H1 (cell line): ENCODE measurements at regions not wholly inside any gene's neighbourhood (a gene's known extent, or its start where the extent isn't known, plus 50 kb on each side); places are given as distances from the start of the nearest gene placed in this dataset.

ENCODE experiments used
- CTCF ChIA-PET: fragments of 300-600 bp; sonication (Branson Sonifier 250); formaldehyde crosslinking; loops from one replicate; lab custom pipeline; 2021; ENCODE audit not compliant: partially characterized antibody; lab: Charles Lee
- POLR2A ChIA-PET: fragments of 300-600 bp; sonication (Branson Sonifier 250); formaldehyde crosslinking; loops from one replicate; lab custom pipeline; 2021; ENCODE audit warnings: inconsistent platforms; ENCODE audit not compliant: partially characterized antibody; lab: Charles Lee
- DNase-seq, 2 experiments: peaks; one replicate each; pipeline versions ENCODE4 v3.0.0 to v3.0.0-alpha.2; 2010 to 2022; ENCODE audit warnings: low spot score in 2 of 2, low read depth in 1 of 2, mixed read lengths in 1 of 2
- FAIRE-seq: peaks from 2 replicates; lab custom pipeline; 2011; peaks lifted over from hg19 to GRCh38; lab: Jason Lieb, UNC
- H2AFZ ChIP-seq: 2 replicates; pipeline ENCODE4 v1.8.1; 2012; ENCODE audit warnings: low read length, inconsistent platforms
- H2AK5ac ChIP-seq: 2 replicates; pipeline ENCODE4 v1.6.1; 2013; ENCODE audit warnings: low read depth, low read length
- H2BK120ac ChIP-seq: replicated peaks from 2 replicates; pipeline ENCODE3; 2013; ENCODE audit warnings: low read depth, low read length, inconsistent platforms
- H2BK12ac ChIP-seq: 2 replicates; pipeline ENCODE4 v1.6.1; 2013; ENCODE audit warnings: low read depth, low read length
- H2BK15ac ChIP-seq: 2 replicates; pipeline ENCODE4 v1.6.1; 2013; ENCODE audit warnings: low read length
- H2BK20ac ChIP-seq: 2 replicates; pipeline ENCODE4 v1.6.1; 2013; ENCODE audit warnings: low read length
- H2BK5ac ChIP-seq: 2 replicates; pipeline ENCODE4 v1.6.1; 2013; ENCODE audit warnings: low read depth, low read length
- H3K14ac ChIP-seq: 2 replicates; pipeline ENCODE4 v1.6.1; 2013; ENCODE audit warnings: inconsistent platforms; ENCODE audit not compliant: insufficient read length
- H3K18ac ChIP-seq: 2 replicates; pipeline ENCODE4 v1.6.1; 2013; ENCODE audit warnings: low read length; ENCODE audit errors: extremely low read depth
- H3K23ac ChIP-seq: 2 replicates; pipeline ENCODE4 v1.6.1; 2013; ENCODE audit warnings: inconsistent platforms; ENCODE audit not compliant: insufficient read length
- H3K23me2 ChIP-seq: 2 replicates; pipeline ENCODE4 v1.6.1; 2013; ENCODE audit warnings: low read depth, low read length
- H3K27ac ChIP-seq: 2 replicates; pipeline ENCODE4 v1.6.1; 2011; ENCODE audit warnings: low read depth, low read length, inconsistent platforms
- H3K27me3 ChIP-seq, 4 experiments: replicated peaks in 1 of 4; 1 replicate in 1 of 4; 2 replicates in 3 of 4; pipeline versions ENCODE4 v1.6.1 to v1.8.1; 2011 to 2013; ENCODE audit warnings: low read length in 3 of 4, mild to moderate bottlenecking in 3 of 4, inconsistent platforms in 2 of 4, mixed read lengths in 2 of 4, moderate library complexity in 1 of 4; ENCODE audit not compliant: control insufficient read depth in 3 of 4, insufficient read depth in 3 of 4; ENCODE audit errors: extremely low read depth in 1 of 4
- H3K36me3 ChIP-seq, 4 experiments: 2 replicates each; pipeline versions ENCODE4 v1.6.1 to v1.8.1; 2011 to 2013; ENCODE audit warnings: mild to moderate bottlenecking in 4 of 4, low read length in 3 of 4, moderate library complexity in 2 of 4, control low read depth in 1 of 4, inconsistent platforms in 1 of 4; ENCODE audit not compliant: insufficient read depth in 4 of 4, control insufficient read depth in 2 of 4
- H3K4ac ChIP-seq: replicated peaks from 2 replicates; pipeline ENCODE3; 2013; ENCODE audit warnings: low read length, low read depth, mixed read lengths, inconsistent platforms; ENCODE audit not compliant: insufficient read length
- H3K4me1 ChIP-seq, 4 experiments: replicated peaks in 1 of 4; 1 replicate in 1 of 4; 2 replicates in 3 of 4; pipeline versions ENCODE4 v1.6.1 to v1.8.1; 2011 to 2013; ENCODE audit warnings: low read length in 3 of 4, inconsistent platforms in 2 of 4, mixed read lengths in 1 of 4; ENCODE audit not compliant: insufficient read depth in 4 of 4, control insufficient read depth in 3 of 4
- H3K4me2 ChIP-seq, 2 experiments: 2 replicates each; pipeline versions ENCODE4 v1.6.1 to v1.8.1; 2011 to 2013; ENCODE audit warnings: low read depth in 2 of 2, low read length in 2 of 2, control low read depth in 1 of 2, inconsistent platforms in 1 of 2, mild to moderate bottlenecking in 1 of 2; ENCODE audit not compliant: insufficient read depth in 1 of 2
- H3K4me3 ChIP-seq, 4 experiments: fragments of 200-600, 300-600 bp in 1 of 4; sonication (generic), shearing (Covaris generic), sonication (Bioruptor Twin) in 1 of 4; 2 replicates each; pipeline versions ENCODE4 v1.5.1 to v1.8.1; 2011 to 2016; ENCODE audit warnings: low read length in 4 of 4, low read depth in 3 of 4, control low read depth in 2 of 4, inconsistent platforms in 2 of 4, mild to moderate bottlenecking in 2 of 4, mixed read lengths in 1 of 4, moderate library complexity in 1 of 4; ENCODE audit not compliant: insufficient read depth in 2 of 4; ENCODE audit errors: extremely low read depth in 1 of 4
- H3K56ac ChIP-seq: replicated peaks from 2 replicates; pipeline ENCODE3; 2013; ENCODE audit warnings: low read depth, mild to moderate bottlenecking, mixed read lengths, low read length, inconsistent platforms; ENCODE audit not compliant: insufficient read length
- H3K79me1 ChIP-seq: 2 replicates; pipeline ENCODE4 v1.6.1; 2013; ENCODE audit warnings: low read depth, low read length, control low read depth
- H3K79me2 ChIP-seq, 2 experiments: 2 replicates each; pipeline versions ENCODE4 v1.6.1 to v1.8.1; 2012 to 2013; ENCODE audit warnings: low read length in 2 of 2, mild to moderate bottlenecking in 2 of 2, inconsistent platforms in 1 of 2; ENCODE audit not compliant: insufficient read depth in 2 of 2, control insufficient read depth in 1 of 2
- H3K9ac ChIP-seq, 4 experiments: replicated peaks in 1 of 4; 1 replicate in 1 of 4; 2 replicates in 3 of 4; pipeline versions ENCODE4 v1.6.1 to v1.8.1; 2011 to 2013; ENCODE audit warnings: low read depth in 3 of 4, low read length in 3 of 4, control low read depth in 2 of 4, mild to moderate bottlenecking in 2 of 4, moderate library complexity in 2 of 4, inconsistent platforms in 1 of 4; ENCODE audit errors: extremely low read depth in 1 of 4
- H3K9me3 ChIP-seq, 2 experiments: 2 replicates each; pipeline versions ENCODE4 v1.6.1 to v1.8.1; 2012 to 2013; ENCODE audit warnings: mild to moderate bottlenecking in 2 of 2, moderate library complexity in 2 of 2, control low read depth in 1 of 2, inconsistent platforms in 1 of 2, low read depth in 1 of 2, low read length in 1 of 2, mixed read lengths in 1 of 2; ENCODE audit not compliant: insufficient read depth in 2 of 2
- H4K20me1 ChIP-seq, 2 experiments: replicated peaks in 1 of 2; 2 replicates each; pipeline versions ENCODE3 to v1.8.1; 2011 to 2013; ENCODE audit warnings: inconsistent platforms in 2 of 2, low read length in 2 of 2, mild to moderate bottlenecking in 1 of 2; ENCODE audit not compliant: insufficient read depth in 2 of 2, control insufficient read depth in 1 of 2
- H4K5ac ChIP-seq: 2 replicates; pipeline ENCODE4 v1.6.1; 2013; ENCODE audit warnings: low read length, low read depth, mixed read lengths, inconsistent platforms; ENCODE audit not compliant: insufficient read length
- H4K8ac ChIP-seq: 2 replicates; pipeline ENCODE4 v1.8.0; 2013; ENCODE audit warnings: mild to moderate bottlenecking, moderate library complexity, low read length, inconsistent platforms; ENCODE audit not compliant: insufficient read depth; ENCODE audit errors: extremely low read depth
- H4K91ac ChIP-seq: replicated peaks from 2 replicates; pipeline ENCODE3; 2013; ENCODE audit warnings: low read length, mixed read lengths, inconsistent platforms; ENCODE audit not compliant: insufficient read length
- WGBS, 2 experiments: shearing (Covaris generic) in 1 of 2; methylation state at CpG; one replicate each; pipeline versions ENCODE4 v1.1.6 to v1.1.7; 2013 to 2015; ENCODE audit warnings: low lambda C conversion rate in 2 of 2, mixed read lengths in 2 of 2, inconsistent platforms in 1 of 2, low coverage in 1 of 2, missing lambda C conversion rate in 1 of 2; ENCODE audit not compliant: insufficient replicate concordance in 2 of 2, insufficient coverage in 1 of 2, insufficient read length in 1 of 2; ENCODE audit errors: extremely low coverage in 1 of 2, missing lambda C conversion rate in 1 of 2; 5-methylcytosine and 5-hydroxymethylcytosine counted together

DNA sequence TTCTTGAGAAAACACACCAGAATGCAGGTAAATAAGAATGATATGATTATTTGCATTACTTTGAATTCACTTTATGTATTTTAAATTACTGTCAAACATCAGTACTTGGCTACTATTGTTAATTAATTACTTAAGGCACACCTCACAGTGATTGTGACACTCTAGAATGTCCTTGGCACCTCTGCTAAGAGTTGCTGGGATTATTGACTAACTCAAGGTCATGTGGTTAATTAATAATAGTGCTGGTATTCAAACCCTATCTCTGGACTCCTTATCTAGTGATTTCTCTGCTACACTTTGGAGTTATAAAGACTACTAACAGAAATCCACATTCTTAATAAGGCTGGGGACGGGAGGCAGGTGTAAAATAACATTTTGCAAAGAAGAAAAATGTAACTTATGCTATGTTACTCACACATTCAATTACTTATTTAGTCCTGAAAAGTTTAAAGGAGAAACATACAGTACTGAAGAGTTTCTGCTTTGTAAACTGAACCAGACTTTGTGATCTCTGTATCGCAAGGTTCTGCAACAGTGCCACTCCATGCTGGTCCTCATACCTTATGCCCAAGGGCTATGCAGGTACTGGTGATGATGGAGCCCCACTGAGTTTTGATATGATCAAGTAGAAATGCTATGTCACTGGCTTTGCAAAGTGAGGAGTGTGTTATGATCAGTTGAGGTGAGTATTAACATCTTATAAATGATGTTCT is 242.7 kb downstream of the MID1IP1 start:
- no peak overlapping the region for H3K18ac ChIP-seq
- DNase-seq, result no peak
- no peak overlapping the region for H2BK5ac ChIP-seq
- H3K4me3 ChIP-seq, result no peak overlapping the region
- no peak overlapping the region for H2BK20ac ChIP-seq
- H2BK15ac ChIP-seq, result no peak overlapping the region
- no peaks in the 10 kb centered on the region for H3K27me3 ChIP-seq
- H3K9me3 ChIP-seq, result no peaks in the 10 kb centered on the region
- no peak overlapping the region for H3K23ac ChIP-seq
- H4K8ac ChIP-seq, result no peak overlapping the region
- WGBS, 2 experiments, result 82% methylated on average over 2 of the region's 2 CpGs; no CpG with 5 or more reads in 1 of the 2 experiments
- H3K79me2 ChIP-seq, result no peaks in the 10 kb centered on the region
- no peak for FAIRE-seq
- H4K20me1 ChIP-seq, result no peaks in the 10 kb centered on the region
- H3K56ac ChIP-seq, result no peak overlapping the region
- H3K4ac ChIP-seq, result no peak overlapping the region
- ChIA-PET CTCF (no interaction called here), POLR2A (no interaction called here)
- no peak overlapping the region for H2AK5ac ChIP-seq
- no peaks in the 10 kb centered on the region for H3K79me1 ChIP-seq
- no peak overlapping the region for H2BK120ac ChIP-seq
- H3K27ac ChIP-seq, result no peak overlapping the region
- H2AFZ ChIP-seq, result no peak overlapping the region
- no peak overlapping the region for H2BK12ac ChIP-seq
- H3K14ac ChIP-seq, result no peak overlapping the region
- no peaks in the 10 kb centered on the region for H3K23me2 ChIP-seq
- no peak overlapping the region for H3K9ac ChIP-seq
- no peak overlapping the region for H4K91ac ChIP-seq
- H3K36me3 ChIP-seq, result no peaks in the 10 kb centered on the region
- no peaks in the 10 kb centered on the region for H3K4me1 ChIP-seq
- H4K5ac ChIP-seq, result no peak overlapping the region
- no peak overlapping the region for H3K4me2 ChIP-seq
